GM21529 (cell line): ENCODE measurements at regions not wholly inside any gene's neighbourhood (a gene's known extent, or its start where the extent isn't known, plus 50 kb on each side); places are given as distances from the start of the nearest gene placed in this dataset.
A peak's percentile ranks its signal among the peaks of the same experiment; 100 is the strongest.
"Not testable (repeated sequence)": the region's sequence is repeated elsewhere in the genome, so short reads cannot be mapped to it uniquely, and the experiment has no call there.

Source experiments
- ATAC-seq: cut with Tn5 transposase; IDR thresholded peaks from one replicate; pipeline ENCODE4 v1.9.1; 2021; ENCODE audit not compliant: unreplicated experiment

GRCh38 chr7:131157530-131158243, 170.0 kb upstream of the MKLN1 start:
- ATAC-seq: no peak

- not testable (repeated sequence) for ATAC-seq
Observed at GRCh38 chr7:131158244-131158636, 169.4 kb upstream of the MKLN1 start.

- ATAC-seq: no peak
Observed at GRCh38 chr7:131159961-131160361, 167.7 kb upstream of the MKLN1 start.

GRCh38 chr7:131161103-131161502, 166.6 kb upstream of the MKLN1 start:
- no peak for ATAC-seq

- ATAC-seq: no peak
Observed at GRCh38 chr7:131164025-131164925, 163.4 kb upstream of the MKLN1 start.

GRCh38 chr7:131166066-131166465, 161.6 kb upstream of the MKLN1 start:
- no peak for ATAC-seq

- no peak for ATAC-seq
Observed at GRCh38 chr7:131170440-131171271, 157.0 kb upstream of the MKLN1 start.

GRCh38 chr7:131173145-131173890, 154.4 kb upstream of the MKLN1 start:
- no peak for ATAC-seq

GRCh38 chr7:131174391-131174790, 153.3 kb upstream of the MKLN1 start:
- no peak for ATAC-seq

GRCh38 chr7:131174855-131175254, 152.8 kb upstream of the MKLN1 start:
- ATAC-seq: no peak

GRCh38 chr7:131182446-131183058, 145.1 kb upstream of the MKLN1 start:
- no peak for ATAC-seq

GRCh38 chr7:131183072-131183471, 144.6 kb upstream of the MKLN1 start:
- no peak for ATAC-seq

- no peak for ATAC-seq
Observed at GRCh38 chr7:131183611-131184119, 144.0 kb upstream of the MKLN1 start.

GRCh38 chr7:131186816-131187215, 140.9 kb upstream of the MKLN1 start:
- no peak for ATAC-seq

- ATAC-seq: peak; percentile 77
Observed at GRCh38 chr7:131188367-131189339, 139.0 kb upstream of the MKLN1 start.

- no peak for ATAC-seq
Observed at GRCh38 chr7:131189488-131189887, 138.2 kb upstream of the MKLN1 start.

- ATAC-seq: no peak
Observed at GRCh38 chr7:131190146-131190545, 137.5 kb upstream of the MKLN1 start.

GRCh38 chr7:131190581-131190980, 137.1 kb upstream of the MKLN1 start:
- ATAC-seq: no peak
